GM18867 (cell line): ENCODE measurements at regions not wholly inside any gene's neighbourhood (a gene's known extent, or its start where the extent isn't known, plus 50 kb on each side); places are given as distances from the start of the nearest gene placed in this dataset.

Experiments
- ATAC-seq: cut with Tn5 transposase; IDR thresholded peaks from one replicate; pipeline ENCODE4 v1.9.1; 2021; ENCODE audit warnings: mild to moderate bottlenecking, moderate library complexity; ENCODE audit not compliant: unreplicated experiment

DNA sequence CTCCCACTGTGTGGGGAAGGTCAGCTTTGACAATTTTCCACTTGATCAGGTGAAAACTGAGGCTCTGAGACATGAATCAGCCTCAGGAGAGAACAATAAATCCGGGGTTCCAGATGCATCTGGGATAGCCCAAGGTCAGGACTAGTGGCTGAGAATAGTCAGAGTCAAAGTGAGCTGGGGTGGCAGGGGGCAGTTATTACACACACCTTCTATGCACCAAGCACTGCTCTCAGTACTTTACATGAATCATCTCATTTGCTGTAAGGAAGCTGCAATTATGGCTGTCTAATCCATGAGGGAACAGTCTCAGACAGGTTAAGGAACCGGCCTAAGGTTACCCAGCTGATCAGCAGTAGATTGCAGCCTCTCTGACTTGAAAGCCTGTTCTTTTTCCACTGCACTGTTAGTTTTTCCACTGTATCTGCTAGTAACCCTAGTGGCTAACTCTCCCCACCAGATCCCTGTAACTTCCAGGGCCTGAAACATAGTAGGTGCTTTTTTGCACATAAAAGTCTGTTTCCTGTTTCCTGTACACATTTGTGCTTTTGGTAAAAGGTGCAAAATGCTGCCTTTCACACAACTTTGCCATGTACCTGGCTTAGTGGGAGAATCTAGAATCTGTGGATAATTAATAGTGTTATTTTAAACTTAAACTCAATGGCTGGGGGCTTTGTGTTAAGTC is 125.9 kb downstream of the EMX2 start:
- no peak for ATAC-seq

DNA sequence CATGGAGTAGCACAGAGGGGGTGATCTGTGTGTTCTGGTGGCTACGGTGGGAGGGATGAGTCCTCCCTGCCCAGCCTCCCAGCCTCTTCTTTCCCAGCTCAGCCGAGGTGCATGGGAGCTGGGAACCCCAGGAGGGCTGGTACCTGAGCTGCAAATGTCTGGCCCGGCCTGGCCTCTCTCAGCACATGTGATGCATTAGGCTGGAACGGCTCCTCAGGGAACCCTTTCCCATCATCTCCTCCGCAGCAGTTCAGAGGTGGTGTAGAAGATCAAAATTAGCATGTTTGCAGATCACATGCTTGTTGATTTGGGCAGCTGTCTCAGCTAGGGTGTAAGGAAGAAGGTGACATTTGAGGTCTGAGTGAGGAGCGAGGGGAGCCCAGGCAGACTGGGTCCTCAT is 126.6 kb downstream of the EMX2 start:
- no peak for ATAC-seq

DNA sequence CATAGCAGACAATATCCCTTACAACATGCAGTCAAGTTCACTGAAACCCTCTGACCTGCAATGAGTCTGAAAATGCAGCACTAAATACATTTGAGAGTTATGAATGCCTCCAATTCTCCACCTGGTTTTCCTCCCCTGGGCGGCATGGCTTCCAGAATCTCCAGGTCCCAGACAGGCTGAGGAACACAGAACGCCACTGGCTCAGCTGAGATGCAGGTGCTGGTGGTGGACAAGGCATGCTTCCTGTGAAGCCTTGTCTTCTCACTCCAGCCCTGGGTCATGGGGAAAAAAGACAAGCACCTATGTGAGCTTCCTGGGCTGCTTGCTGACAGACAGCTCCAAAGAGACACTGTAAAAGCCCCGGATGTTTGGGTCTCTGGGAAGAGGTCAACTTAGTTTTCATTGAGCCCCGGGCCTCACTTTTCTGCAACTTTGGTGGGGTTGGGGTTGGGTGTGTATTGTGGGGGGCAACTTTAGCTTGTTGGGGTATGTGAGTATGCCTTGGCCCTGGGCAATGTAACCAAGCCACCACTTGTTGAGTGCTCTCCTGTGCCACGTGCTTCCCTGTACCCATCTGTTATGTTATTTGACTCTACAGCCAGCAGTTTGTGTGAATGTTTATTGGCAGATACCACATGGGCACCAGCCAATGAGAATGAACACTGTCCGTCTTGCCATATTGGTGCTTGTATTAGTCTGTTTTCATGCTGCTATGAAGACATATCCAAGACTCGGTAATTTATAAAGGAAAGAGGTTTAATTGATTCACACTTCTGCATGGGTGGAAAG is 127.8 kb downstream of the EMX2 start:
- no peak for ATAC-seq

DNA sequence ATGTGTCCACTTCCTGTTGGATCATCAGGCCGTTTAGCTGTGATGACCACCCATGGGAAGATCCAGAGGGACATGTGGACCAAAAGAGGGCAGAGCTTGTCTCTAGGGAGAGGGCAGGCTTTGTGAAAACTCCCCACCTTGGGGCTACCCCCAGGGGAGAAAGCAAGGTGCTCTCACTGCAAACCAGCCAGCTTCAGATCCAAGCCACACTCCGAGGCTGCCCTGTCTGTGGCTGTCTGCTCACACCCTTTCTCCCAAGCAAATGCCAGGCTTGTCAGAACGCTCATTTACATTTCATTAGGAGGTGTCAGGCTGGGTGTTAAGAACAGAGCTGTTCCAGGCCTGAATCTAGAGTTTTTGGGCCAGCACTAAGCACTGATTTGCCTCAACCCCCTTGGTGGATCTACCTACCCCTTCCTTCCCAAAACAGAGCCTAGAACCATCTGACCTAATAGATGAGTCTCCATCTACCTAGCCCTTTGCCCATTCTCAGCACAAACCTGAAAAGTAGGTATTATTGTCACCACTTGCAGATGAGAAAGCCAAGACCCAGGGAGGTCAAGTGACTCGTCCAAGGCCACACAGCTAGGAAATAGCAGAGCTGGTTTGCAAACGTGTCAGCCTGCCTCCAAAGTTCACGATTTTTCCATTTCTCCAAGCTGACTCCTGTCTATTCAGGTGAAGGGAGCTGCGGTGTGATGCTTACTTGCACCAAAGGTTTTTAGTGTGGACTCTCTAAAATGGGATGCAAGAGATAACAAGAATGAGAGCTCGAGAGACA is 130.9 kb downstream of the EMX2 start:
- no peak for ATAC-seq

DNA sequence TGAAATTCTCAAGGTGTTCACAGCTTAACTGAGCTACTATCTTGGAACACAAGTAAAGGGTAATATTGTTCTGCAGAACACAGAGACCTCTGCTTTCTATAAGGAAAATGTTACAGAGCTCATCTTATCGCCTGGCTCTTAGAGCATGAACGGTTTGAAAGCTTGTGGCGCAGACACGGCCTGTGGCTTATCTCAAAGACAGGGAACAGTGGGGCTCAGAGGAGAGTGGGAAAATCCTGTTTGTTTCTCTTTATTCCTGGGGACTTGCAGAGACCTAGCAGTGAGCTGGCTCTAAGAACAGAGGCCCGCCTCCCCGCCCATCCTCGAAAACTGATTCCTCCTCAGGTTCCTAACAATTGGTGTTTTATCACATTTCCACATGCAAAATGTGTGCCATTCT is 131.7 kb downstream of the EMX2 start:
- ATAC-seq = no peak

DNA sequence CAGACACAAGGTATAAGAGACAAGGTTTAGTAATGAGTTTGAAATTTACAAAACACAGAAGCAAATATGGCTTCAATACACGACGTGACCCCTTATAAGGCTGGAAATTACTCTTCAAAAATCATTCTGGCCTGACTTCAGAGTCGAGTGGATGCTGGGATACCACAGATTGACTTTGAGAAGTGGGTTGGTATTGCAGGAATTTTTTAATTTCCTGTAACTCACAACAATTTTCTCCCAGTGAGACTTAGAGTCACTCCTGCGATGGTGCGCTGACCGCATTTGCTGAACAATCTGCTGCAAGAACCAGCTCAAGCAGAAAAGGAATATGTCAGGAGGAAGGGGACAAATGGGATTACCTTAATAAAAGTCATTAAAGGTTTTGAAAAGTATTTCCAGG is 132.1 kb downstream of the EMX2 start:
- ATAC-seq = no peak

DNA sequence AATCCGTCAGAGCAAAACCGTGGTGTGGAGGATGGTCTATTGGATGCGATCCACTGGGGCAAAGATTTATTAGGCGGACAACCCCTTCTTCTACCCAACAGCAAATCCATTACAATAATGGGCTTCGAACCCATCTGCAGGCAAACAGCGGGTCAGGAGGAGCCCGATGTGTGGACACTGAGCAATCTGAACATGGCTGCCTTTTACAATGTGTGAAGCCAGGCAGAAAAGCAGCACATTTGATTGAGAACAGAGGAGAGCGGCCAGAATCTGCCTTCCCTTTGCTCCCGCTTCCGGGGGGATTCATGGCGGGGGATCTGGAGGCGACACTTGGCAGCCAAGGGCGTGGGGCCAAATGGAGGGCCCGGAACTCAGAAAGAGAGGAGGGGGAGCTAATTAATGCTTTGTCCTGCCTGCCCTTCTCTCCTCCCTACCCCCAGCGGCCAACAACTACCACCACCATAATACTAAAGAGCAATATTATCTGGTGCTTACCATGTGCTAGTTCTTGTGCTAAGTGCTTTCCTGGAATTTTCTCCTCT is 133.0 kb downstream of the EMX2 start:
- ATAC-seq = no peak

DNA sequence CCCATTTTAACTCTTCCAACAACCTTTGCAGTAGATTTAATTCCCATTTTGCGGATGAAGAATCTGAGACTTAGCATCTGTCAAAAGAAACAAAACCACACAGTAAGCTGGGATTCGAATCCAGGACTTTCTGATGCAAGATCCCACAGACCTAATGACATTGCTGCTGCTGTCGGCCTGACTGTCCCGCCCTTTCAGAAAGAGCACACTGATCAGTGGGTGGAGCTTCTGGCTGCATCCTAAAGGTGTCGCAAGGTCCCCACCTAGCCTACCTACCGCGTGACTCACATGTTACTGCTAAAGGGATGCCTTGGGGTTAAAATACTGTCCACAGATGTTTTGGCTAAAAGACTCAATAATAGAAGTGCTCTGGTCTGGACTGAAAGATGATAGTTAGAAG is 134.7 kb downstream of the EMX2 start:
- ATAC-seq = no peak

DNA sequence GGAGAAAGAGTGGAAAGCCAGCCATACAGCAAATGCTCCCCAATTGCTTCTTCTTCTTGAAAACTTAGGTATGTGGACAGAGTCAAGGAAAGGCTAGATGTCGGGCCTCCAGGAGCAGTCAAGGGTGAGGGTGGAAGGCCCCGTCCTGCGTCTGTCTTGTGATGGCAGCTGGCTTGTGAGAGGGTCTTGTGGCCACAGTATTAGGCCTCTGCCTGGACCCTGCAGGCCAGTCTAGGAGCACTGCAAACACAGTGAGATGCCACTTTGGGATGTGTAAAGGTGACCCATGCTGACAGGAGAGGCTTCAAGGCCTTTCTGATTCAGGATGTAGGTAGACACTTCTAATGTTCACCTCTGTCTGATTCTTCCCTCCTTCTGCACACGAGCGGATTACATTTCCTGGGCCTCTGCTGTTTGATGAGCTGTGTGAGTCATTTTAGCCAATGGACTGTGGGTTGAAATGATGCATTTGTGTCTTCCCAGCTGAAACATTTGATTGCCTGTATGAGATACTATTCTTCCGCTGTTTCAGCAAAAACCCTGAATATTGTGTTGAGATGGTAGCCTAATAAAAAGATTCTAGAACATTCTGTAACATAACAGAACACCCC is 135.4 kb downstream of the EMX2 start:
- no peak for ATAC-seq

DNA sequence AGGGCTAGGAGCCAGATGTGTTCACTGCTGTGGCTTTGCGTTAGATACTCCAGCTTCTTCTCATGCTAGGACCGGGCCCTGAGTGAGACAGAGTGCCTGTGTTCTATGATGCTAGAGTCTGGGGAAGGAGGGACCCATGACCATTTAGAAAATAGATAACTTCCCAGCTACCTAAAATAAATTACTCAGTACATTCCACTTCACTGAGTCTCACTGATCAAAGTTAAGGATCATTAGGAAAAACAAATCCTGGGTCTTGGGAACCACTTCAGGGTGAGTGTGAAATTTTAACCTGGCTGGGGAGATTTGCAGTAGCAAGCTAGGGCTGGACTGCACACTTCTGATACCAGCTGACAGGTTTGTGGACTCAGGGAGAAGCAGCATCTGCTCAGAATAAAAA is 138.1 kb downstream of the EMX2 start:
- ATAC-seq = no peak

DNA sequence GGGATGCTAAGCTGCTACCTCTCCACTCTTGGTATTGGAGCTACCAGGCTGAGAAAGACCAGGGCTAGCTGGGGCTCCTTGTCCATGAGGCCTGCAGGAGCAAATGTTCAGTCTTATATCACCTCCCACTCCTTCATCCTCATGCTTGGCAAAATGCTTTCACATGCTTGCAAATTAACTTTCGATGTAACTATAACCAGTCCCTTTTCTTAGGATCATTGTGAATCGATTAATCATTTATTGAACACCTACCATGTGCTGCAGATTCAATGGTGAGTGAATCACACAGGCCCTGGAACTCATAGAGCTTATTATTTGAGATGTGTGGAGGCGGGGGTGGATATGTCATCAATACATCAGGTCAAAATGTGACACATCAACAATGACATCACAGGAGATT is 138.6 kb downstream of the EMX2 start:
- ATAC-seq = no peak

DNA sequence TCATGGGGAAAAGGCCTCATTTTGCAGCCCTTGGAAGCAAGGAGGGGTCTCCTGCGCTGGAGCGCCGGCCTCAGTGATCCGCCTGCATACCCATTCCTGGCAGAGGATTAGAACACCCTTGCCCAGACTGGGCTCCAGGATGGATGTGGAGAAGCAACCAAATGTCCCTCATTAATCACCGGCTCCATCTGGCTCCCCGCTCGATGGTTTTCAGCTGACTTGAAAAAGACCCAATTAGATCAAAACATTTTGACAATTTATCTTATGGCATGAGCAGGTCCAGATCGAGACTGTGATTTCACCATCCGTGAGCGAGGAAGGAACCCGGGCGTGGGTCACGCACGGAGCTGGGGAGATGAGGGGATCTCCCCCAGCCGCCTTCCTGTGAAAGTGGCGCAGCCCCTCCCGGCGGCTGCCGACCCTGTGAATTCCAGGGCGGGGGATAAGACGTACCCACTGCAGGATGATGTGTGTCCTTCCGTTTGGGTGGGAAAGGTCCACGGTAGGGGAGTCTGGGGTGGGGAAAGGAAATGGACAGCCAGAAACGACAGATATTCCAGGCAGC is 141.6 kb downstream of the EMX2 start:
- no peak for ATAC-seq

DNA sequence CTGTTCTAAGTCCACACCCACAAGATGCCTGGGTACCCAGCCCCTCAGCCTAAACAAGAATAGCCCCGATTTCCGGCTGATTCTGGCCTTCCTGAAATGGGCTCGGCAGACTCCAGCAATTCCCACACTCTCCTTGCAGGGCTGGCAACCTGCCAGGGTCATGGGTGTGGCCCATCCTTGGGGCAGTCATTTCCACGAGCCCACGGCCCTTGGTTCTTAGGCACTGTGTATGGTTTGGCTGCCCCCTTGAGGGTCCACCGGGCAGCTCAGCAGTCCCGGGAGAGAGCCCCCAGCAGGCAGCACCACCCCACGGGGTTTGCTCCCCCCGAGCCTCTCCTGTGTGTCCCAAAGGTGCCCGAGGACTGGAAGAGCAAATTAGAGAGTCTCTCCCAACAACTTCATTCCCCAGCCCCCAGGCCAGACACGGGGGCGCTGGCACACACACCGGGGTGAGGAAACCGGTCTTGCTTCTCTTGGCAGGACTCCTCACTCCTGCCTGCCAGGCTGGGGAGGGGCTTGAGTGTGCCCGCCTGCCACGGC is 142.2 kb downstream of the EMX2 start:
- no peak for ATAC-seq

DNA sequence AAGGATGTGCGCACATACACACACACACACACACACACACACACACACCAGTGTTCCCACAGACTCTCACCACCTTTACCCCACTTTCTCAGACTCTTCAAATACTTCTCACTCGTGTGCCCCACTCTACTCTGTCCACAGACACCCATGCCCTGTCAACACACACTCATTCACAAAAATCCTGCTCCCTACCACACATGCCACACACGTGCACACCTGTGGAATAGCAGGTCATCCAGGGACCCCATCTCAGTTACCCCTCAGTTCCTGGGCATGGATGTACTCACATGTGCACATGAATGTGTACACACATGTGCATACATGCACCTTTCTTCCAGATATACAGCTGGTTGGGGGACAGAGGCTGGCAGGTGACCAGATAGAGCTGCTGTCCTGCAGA is 142.9 kb downstream of the EMX2 start:
- ATAC-seq = no peak

DNA sequence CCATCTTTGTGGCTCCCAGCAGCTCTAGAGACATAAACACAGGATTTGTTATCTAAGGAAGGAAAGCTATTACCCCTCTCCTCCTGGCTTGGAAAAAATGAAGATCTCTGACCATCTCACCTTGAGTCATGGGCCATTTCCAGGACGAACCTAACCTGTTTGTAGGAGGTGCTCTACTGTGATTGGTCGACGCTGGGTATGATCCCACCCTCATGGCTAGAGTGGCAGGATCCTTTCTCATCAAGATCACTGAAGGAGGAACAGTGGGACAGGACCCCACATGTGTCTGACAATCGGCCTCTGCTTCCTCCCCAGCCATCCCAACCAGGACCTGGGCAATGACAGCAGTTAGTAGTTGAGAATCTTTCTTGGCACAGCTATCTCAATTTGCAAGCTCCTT is 144.1 kb downstream of the EMX2 start:
- no peak for ATAC-seq

DNA sequence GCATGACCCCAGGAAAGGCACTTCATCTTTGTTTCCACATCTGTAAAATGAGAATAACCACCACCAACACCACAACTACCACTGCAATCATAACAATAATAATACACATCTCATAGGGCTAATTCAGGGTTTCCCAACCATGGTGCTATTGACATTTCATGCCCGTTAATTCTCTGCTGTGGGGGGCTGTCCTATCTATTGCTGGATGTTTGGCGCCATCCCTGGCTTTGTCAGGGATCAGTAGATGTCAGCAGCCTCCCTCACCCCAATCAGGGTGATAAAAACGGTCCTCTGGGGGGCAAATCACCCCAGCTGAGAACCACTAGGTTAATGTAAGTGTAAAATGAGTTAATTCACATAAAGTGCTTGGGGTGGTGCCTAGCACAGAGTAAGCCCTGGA is 145.8 kb downstream of the EMX2 start:
- ATAC-seq = no peak

DNA sequence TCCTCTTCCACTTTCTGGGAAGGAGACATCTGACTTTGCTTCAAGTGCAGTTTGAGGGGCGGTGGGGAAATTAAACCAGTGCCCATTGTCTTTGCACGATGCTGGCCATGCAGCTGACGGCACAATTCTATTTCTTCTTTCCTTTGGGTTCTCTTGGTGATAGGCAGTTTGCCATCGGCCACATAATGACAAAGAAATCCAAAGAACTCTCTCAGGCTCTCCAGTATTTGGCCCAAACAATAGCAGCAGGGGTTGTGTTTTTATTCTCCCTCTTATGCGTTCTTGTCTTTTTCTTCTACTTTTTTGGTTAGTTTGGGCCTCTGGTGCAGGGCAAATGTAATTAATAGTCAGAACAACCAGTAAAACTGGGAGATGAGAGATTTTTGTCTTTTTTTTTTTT is 147.0 kb downstream of the EMX2 start:
- ATAC-seq = no peak

DNA sequence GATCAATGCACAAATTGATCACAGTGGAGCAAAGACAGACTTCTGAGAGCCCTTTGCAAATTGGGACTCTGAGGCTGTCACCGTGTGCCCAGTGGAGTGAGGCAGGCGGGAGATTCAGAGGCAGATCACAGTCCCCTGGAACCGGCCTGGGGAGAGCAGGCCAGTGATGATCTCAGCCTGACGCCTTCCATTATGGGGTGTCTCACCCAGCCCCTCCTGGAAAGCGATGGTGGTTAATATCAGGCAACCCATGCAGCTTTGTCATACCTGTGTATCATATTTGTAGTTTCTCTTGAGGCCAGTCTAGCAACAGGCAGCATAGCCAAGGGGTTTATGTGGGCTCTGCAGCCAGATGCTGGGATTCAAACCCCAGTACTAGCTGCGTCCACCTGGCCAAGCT is 147.8 kb downstream of the EMX2 start:
- no peak for ATAC-seq

DNA sequence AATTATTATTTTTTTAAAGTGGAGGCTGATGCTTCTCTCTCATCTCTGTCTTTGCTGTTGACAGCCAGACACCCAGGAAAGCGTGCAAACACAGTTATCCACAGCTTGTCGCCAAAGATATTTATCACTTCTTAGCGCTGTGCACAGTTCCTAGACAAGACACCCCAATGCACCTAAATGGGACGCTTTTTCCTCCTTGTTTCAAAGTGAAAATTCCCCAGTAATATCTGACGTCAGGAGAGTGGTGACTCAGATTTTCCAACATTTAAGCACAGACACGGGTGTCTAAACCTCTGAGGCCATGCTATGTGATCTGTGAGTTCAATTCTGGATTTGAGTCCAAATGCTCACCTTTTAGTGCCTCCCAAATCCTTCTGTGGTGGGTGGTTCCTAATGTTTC is 151.6 kb downstream of the EMX2 start:
- ATAC-seq = no peak

DNA sequence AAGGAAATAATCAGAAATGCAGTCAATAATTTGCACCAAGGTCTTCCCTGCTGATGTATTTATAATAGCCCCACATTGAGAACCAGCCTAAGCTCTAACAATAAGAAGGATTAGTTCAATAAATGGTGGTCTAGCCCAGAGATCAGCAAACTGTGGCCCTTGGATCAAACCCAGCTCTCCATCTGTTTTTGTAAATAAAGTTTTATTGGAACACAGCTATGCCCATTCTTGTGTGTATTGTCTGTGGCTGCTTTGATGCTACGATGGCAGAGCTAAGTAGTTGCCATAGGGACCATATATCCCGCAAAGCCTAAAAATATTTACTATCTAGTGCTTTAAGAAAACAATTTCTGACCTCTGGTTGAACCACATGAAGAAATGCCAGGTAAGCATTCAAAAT is 154.9 kb downstream of the EMX2 start:
- no peak for ATAC-seq

DNA sequence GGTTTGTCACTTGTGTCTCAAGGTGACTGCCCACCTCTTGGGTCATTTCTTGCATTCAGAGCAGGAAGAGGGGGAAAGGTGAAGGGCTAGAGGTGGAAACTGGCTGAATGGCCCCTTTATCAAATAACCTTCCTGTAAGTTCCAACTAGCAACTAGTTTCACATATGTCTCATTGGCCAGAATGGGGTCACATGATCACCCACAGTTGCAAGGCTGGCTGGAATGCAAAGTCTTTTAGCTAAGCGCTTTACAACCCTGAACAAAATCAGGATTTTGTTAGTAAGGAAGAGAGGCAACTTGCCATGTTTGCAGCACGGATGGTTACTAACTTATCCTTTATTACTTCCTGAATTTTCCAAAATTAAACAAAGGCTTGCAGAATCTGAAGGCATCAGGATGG is 156.3 kb downstream of the EMX2 start:
- ATAC-seq = no peak
